ACC112 (cell line): ENCODE measurements at regions not wholly inside any gene's neighbourhood (a gene's known extent, or its start where the extent isn't known, plus 50 kb on each side); places are given as distances from the start of the nearest gene placed in this dataset.

Source experiments
- H2AFZ ChIP-seq: fragments of 200-600 bp; sonication (generic); one replicate; pipeline ENCODE4 v1.6.0; 2017; ENCODE audit warnings: antibody characterized with exemption, low read length; ENCODE audit not compliant: unreplicated experiment
- H3K27ac ChIP-seq: fragments of 200-600 bp; sonication (generic); 2 replicates; pipeline ENCODE4 v1.5.1; 2014; ENCODE audit warnings: low read depth, mild to moderate bottlenecking, antibody characterized with exemption, low read length, moderate library complexity
- H3K27me3 ChIP-seq: fragments of 200-600 bp; sonication (generic); 2 replicates; pipeline ENCODE4 v1.6.1; 2014; ENCODE audit warnings: mild to moderate bottlenecking, antibody characterized with exemption, low read length, moderate library complexity, mixed read lengths; ENCODE audit not compliant: insufficient read depth
- H3K36me3 ChIP-seq: fragments of 200-600 bp; sonication (generic); 2 replicates; pipeline ENCODE4 v1.6.1; 2016; ENCODE audit warnings: mild to moderate bottlenecking, antibody characterized with exemption, low read length, moderate library complexity, mixed read lengths; ENCODE audit not compliant: insufficient read depth
- H3K4me1 ChIP-seq: fragments of 200-600 bp; sonication (generic); one replicate; pipeline ENCODE4 v1.6.1; 2016; ENCODE audit warnings: low read length, mixed read lengths; ENCODE audit not compliant: insufficient read depth, unreplicated experiment, control insufficient read depth
- H3K4me3 ChIP-seq: fragments of 200-600 bp; sonication (generic); 2 replicates; pipeline ENCODE4 v1.5.1; 2014; ENCODE audit warnings: mild to moderate bottlenecking, low read depth, low read length
- H3K79me2 ChIP-seq: fragments of 200-600 bp; sonication (generic); one replicate; pipeline ENCODE4 v1.6.0; 2016; ENCODE audit warnings: low read length; ENCODE audit not compliant: control insufficient read depth, unreplicated experiment, insufficient read depth

DNA sequence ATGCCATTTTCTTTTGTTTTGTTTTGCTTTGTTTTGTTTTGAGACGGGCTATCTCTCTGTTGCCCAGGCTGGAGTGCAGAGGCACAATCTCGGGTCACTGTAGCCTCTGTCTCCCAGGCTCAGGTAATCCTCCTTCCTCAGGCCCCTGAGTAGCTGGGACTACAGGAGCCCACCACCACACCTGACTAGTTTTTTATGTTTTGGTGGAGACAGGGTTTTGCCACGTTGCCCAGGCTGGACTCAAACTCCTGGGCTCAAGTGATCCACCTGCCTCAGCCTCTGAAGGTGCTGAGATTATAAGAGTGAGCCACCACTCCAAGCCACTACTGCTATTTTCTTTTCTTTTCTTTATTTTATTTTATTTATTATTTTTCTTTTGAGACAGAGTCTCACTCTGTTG is 54.0 kb upstream of the S1PR3 start:
- H3K4me3 ChIP-seq = no peak overlapping the region
- no peaks in the 10 kb centered on the region for H3K4me1 ChIP-seq
- no peaks in the 10 kb centered on the region for H3K36me3 ChIP-seq
- no peak overlapping the region for H2AFZ ChIP-seq
- H3K79me2 ChIP-seq = no peaks in the 10 kb centered on the region
- no peak overlapping the region for H3K27ac ChIP-seq
- H3K27me3 ChIP-seq = no peaks in the 10 kb centered on the region

DNA sequence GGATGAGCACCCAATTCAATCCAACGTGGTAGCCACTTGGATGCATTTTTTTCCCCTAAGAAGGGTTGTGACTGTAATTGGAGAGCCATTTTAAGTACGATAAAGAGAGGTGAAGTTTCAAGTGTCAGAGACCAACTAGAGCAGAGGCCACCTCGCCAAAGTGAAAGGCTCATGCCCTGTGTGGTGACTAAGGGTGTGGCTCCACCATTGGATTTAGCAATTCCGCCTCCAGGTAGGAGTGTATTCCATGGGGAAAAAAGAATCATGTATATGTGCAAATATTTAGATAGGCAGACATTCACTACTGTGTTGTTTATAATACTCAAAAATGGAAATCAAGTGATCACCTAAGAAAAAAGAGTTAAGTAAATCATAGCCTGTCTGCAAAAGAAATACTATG is 53.1 kb upstream of the S1PR3 start:
- Histone ChIP-seq H3K36me3 (no peaks in the 10 kb centered on the region), H3K79me2 (no peaks in the 10 kb centered on the region), H3K27ac (no peak overlapping the region), H2AFZ (no peak overlapping the region), H3K4me3 (no peak overlapping the region), H3K27me3 (no peaks in the 10 kb centered on the region), H3K4me1 (no peaks in the 10 kb centered on the region)
